GM12892 (cell line): ENCODE measurements at regions not wholly inside any gene's neighbourhood (a gene's known extent, or its start where the extent isn't known, plus 50 kb on each side); places are given as distances from the start of the nearest gene placed in this dataset.

Experiments used
- POLR2A ChIP-seq: IDR thresholded peaks from 2 replicates; pipeline ENCODE4 v1.6.1; 2011; ENCODE audit warnings: low read depth, low read length, control low read depth
- POLR2AphosphoS5 ChIP-seq: IDR thresholded peaks from 2 replicates; pipeline ENCODE4 v1.6.1; 2011; ENCODE audit warnings: low read depth, low read length, control low read depth

DNA sequence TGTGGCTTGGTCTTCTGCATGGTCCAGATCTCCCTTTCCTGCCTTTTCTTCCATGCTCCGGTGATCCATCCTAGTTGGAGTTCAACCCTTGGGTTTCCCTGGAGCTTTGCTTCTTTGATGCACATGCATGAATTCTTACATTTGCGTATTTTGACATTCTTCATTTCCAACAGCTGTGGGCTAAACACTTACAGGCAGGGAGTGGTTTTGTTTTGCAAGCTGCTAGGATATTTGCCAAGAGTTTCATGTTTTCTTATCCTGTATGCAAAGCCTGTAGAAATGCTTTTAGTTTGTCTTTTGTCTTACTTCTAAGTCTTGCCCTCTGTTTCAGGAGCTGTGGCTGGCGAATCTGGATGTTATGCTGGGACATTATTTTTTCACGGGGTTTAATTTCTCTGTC is 90.3 kb upstream of the PAXBP1 start:
- TF ChIP-seq POLR2A: no peak
- no peak for TF ChIP-seq POLR2AphosphoS5
